IMR-90 (cell line): ENCODE measurements at regions not wholly inside any gene's neighbourhood (a gene's known extent, or its start where the extent isn't known, plus 50 kb on each side); places are given as distances from the start of the nearest gene placed in this dataset.

Experiments used
- ATAC-seq: fragments of 200-7000 bp; cut with Tn5 transposase; 2 replicates; pipeline ENCODE4 v1.9.1; 2020; ENCODE audit warnings: low read depth, mild to moderate bottlenecking, moderate library complexity
- BruUV-seq: library from RNA; stranded (reverse); fragments of 400-500 nt; replicated peaks from 2 replicates; lab custom pipeline; 2021; lab: Mats Ljungman, UMichigan
- CTCF ChIA-PET: fragments of 300-600 bp; formaldehyde crosslinking; extraction: SDS; loops from one replicate; lab custom pipeline; 2021; ENCODE audit warnings: antibody characterized with exemption; lab: Yijun Ruan, JAX
- POLR2A ChIA-PET: fragments of 300-600 bp; sonication (Branson Sonifier 250); formaldehyde crosslinking; loops from one replicate; lab custom pipeline; 2022; ENCODE audit warnings: antibody characterized with exemption; ENCODE audit not compliant: unreplicated experiment; lab: Charles Lee
- DNase-seq: peaks from one replicate; pipeline ENCODE4 v3.0.0; 2013
- H2AFZ ChIP-seq: replicated peaks from 2 replicates; pipeline ENCODE3; 2013; ENCODE audit warnings: low read length, mild to moderate bottlenecking; ENCODE audit not compliant: poor library complexity
- H2AK5ac ChIP-seq: 2 replicates; pipeline ENCODE4 v1.6.1; 2013; ENCODE audit warnings: low read depth, low read length, inconsistent platforms
- H2AK9ac ChIP-seq: replicated peaks from 2 replicates; pipeline ENCODE3; 2013; ENCODE audit warnings: mild to moderate bottlenecking, low read depth, low read length, moderate library complexity; ENCODE audit not compliant: poor library complexity
- H2BK120ac ChIP-seq: 2 replicates; pipeline ENCODE4 v1.6.1; 2013; ENCODE audit warnings: low read depth, low read length, inconsistent platforms
- H2BK15ac ChIP-seq: 3 replicates; pipeline ENCODE4 v1.6.1; 2013; ENCODE audit warnings: low read depth, low read length, inconsistent platforms
- H2BK20ac ChIP-seq: 2 replicates; pipeline ENCODE4 v1.6.1; 2013; ENCODE audit warnings: low read depth, mild to moderate bottlenecking, inconsistent platforms, low read length, moderate library complexity
- H2BK5ac ChIP-seq: 2 replicates; pipeline ENCODE4 v1.6.1; 2013; ENCODE audit warnings: mild to moderate bottlenecking, low read depth, low read length, inconsistent platforms; ENCODE audit not compliant: poor library complexity, severe bottlenecking
- H3K14ac ChIP-seq: replicated peaks from 2 replicates; pipeline ENCODE4 v1.6.1; 2013; ENCODE audit warnings: low read depth, low read length, inconsistent platforms
- H3K18ac ChIP-seq: 2 replicates; pipeline ENCODE4 v1.6.1; 2013; ENCODE audit warnings: low read depth, low read length, control low read depth
- H3K23ac ChIP-seq: 2 replicates; pipeline ENCODE4 v1.6.1; 2013; ENCODE audit warnings: low read depth, low read length, inconsistent platforms
- H3K27ac ChIP-seq: 2 replicates; pipeline ENCODE4 v1.5.1; 2013; ENCODE audit warnings: mild to moderate bottlenecking, control low read depth, low read length; ENCODE audit not compliant: insufficient read depth
- H3K27me3 ChIP-seq: 2 replicates; pipeline ENCODE4 v1.6.1; 2013; ENCODE audit warnings: low read length; ENCODE audit not compliant: control insufficient read depth, insufficient read depth
- H3K36me3 ChIP-seq: 2 replicates; pipeline ENCODE4 v1.6.1; 2013; ENCODE audit warnings: low read length, mixed read lengths; ENCODE audit not compliant: control insufficient read depth, insufficient read depth
- H3K4ac ChIP-seq: 2 replicates; pipeline ENCODE4 v1.6.1; 2013; ENCODE audit warnings: low read depth, low read length, inconsistent platforms
- H3K4me1 ChIP-seq: 2 replicates; pipeline ENCODE4 v1.6.1; 2013; ENCODE audit warnings: low read length, mixed read lengths; ENCODE audit not compliant: control insufficient read depth, insufficient read depth
- H3K4me2 ChIP-seq: 2 replicates; pipeline ENCODE4 v1.6.1; 2013; ENCODE audit warnings: low read depth, mild to moderate bottlenecking, control low read depth, low read length, moderate library complexity
- H3K4me3 ChIP-seq: 2 replicates; pipeline ENCODE4 v1.5.1; 2013; ENCODE audit warnings: low read depth, mild to moderate bottlenecking, control low read depth, low read length, moderate library complexity; ENCODE audit not compliant: insufficient read depth
- H3K56ac ChIP-seq: 2 replicates; pipeline ENCODE4 v1.6.1; 2013; ENCODE audit warnings: low read length, inconsistent platforms; ENCODE audit not compliant: insufficient read depth; ENCODE audit errors: extremely low read depth
- H3K79me1 ChIP-seq, 2 experiments: 2 replicates each; pipeline ENCODE4 v1.6.1; 2013; ENCODE audit warnings: low read length in 2 of 2, inconsistent platforms in 1 of 2, low read depth in 1 of 2
- H3K9ac ChIP-seq: 2 replicates; pipeline ENCODE4 v1.6.1; 2013; ENCODE audit warnings: low read depth, low read length, control low read depth
- H3K9me1 ChIP-seq: 2 replicates; pipeline ENCODE4 v1.6.1; 2013; ENCODE audit warnings: low read length, inconsistent platforms; ENCODE audit not compliant: insufficient read depth
- H3K9me3 ChIP-seq: 2 replicates; pipeline ENCODE4 v1.6.1; 2013; ENCODE audit warnings: low read length; ENCODE audit not compliant: control insufficient read depth, insufficient read depth
- H4K20me1 ChIP-seq: 2 replicates; pipeline ENCODE4 v1.6.1; 2013; ENCODE audit warnings: low read length, inconsistent platforms; ENCODE audit not compliant: insufficient read depth
- H4K5ac ChIP-seq: 2 replicates; pipeline ENCODE4 v1.6.1; 2013; ENCODE audit warnings: mild to moderate bottlenecking, low read depth, low read length, control low read depth
- H4K8ac ChIP-seq, 2 experiments: 2 replicates each; pipeline ENCODE4 v1.6.1; 2013; ENCODE audit warnings: low read depth in 2 of 2, low read length in 2 of 2, control low read depth in 1 of 2, inconsistent platforms in 1 of 2
- H4K91ac ChIP-seq: 2 replicates; pipeline ENCODE4 v1.6.1; 2013; ENCODE audit warnings: low read depth, low read length, inconsistent platforms; ENCODE audit not compliant: insufficient read depth
- NFE2L2 ChIP-seq: fragments of 150-350 bp; IDR thresholded peaks from 2 replicates; pipeline ENCODE4 v1.6.1; 2016; ENCODE audit warnings: low read depth, mild to moderate bottlenecking, low read length
- POLR2A ChIP-seq: IDR thresholded peaks from 2 replicates; pipeline ENCODE4 v1.6.1; 2012; ENCODE audit warnings: mild to moderate bottlenecking, low read depth, low read length
- USF2 ChIP-seq: fragments of 150-350 bp; IDR thresholded peaks from 2 replicates; pipeline ENCODE4 v1.6.1; 2017; ENCODE audit warnings: mild to moderate bottlenecking, antibody characterized with exemption, low read length, low read depth
- WGBS, 2 experiments: methylation state at CpG; one replicate each; pipeline versions ENCODE4 v1.1.5 to v1.1.7; 2013; ENCODE audit warnings: missing lambda C conversion rate in 2 of 2; ENCODE audit not compliant: insufficient read length in 1 of 2; ENCODE audit errors: extremely low coverage in 2 of 2; 5-methylcytosine and 5-hydroxymethylcytosine counted together
- dilution Hi-C: fragments of 300-500 bp; cut with HindIII; formaldehyde crosslinking; loops from one replicate; pipeline ENCODE4 v1.14.3; 2018; ENCODE audit warnings: low sequenced_read_pairs; ENCODE audit not compliant: unreplicated experiment
- in situ Hi-C: fragments of 300-500 bp; cut with MboI; formaldehyde crosslinking; loops from 3 replicates; pipeline ENCODE4 v1.14.3; 2019; ENCODE audit warnings: low sequenced_read_pairs, inconsistent platforms, mixed read lengths
- intact Hi-C: fragments of 100-400 bp; cut with micrococcal nuclease; formaldehyde crosslinking; loops from 2 replicates; pipeline ENCODE4 v1.10.0; 2022

- H3K56ac ChIP-seq, result no peak overlapping the region
- H3K27ac ChIP-seq, result no peak overlapping the region
- H3K23ac ChIP-seq, result no peak overlapping the region
- no peak overlapping the region for H3K18ac ChIP-seq
- no peak overlapping the region for H3K4me3 ChIP-seq
- ATAC-seq, result no peak
- H2AFZ ChIP-seq, result no peak overlapping the region
- no peak overlapping the region for H2BK15ac ChIP-seq
- no peaks in the 10 kb centered on the region for H4K20me1 ChIP-seq
- intact Hi-C loops (no loop called here), dilution Hi-C loops (no loop called here), in situ Hi-C loops (no loop called here)
- H2BK20ac ChIP-seq, result no peak overlapping the region
- no TSS peak for BruUV-seq
- H3K9me1 ChIP-seq, result no peaks in the 10 kb centered on the region
- no peaks in the 10 kb centered on the region for H3K79me1 ChIP-seq
- no peaks in the 10 kb centered on the region for H3K36me3 ChIP-seq
- H3K4ac ChIP-seq, result no peak overlapping the region
- TF ChIP-seq POLR2A (no peak), USF2 (no peak), NFE2L2 (no peak)
- H4K5ac ChIP-seq, result no peak overlapping the region
- ChIA-PET POLR2A (no interaction called here), CTCF (no interaction called here)
- H3K27me3 ChIP-seq, result peaks cover 18% of the 10 kb centered on the region
- H2BK120ac ChIP-seq, result no peak overlapping the region
- no peak overlapping the region for H3K4me2 ChIP-seq
- H2AK9ac ChIP-seq, result no peak overlapping the region
- no peak overlapping the region for H3K14ac ChIP-seq
- no peak overlapping the region for H2BK5ac ChIP-seq
- no peak overlapping the region for H4K8ac ChIP-seq
- DNase-seq, result no peak
- H2AK5ac ChIP-seq, result no peak overlapping the region
- no peak overlapping the region for H4K91ac ChIP-seq
- no peaks in the 10 kb centered on the region for H3K9me3 ChIP-seq
- WGBS, 2 experiments, result no CpG with 5 or more reads among the region's 13 CpGs
- no peak overlapping the region for H3K9ac ChIP-seq
- H3K4me1 ChIP-seq, result no peaks in the 10 kb centered on the region
Measured at GRCh38 chr16:50459496-50460080, 88.6 kb upstream of the NKD1 start.
